IPS-15b (cell line): ENCODE measurements at regions not wholly inside any gene's neighbourhood (a gene's known extent, or its start where the extent isn't known, plus 50 kb on each side); places are given as distances from the start of the nearest gene placed in this dataset.

Experiments used
- H3K27me3 ChIP-seq: one replicate; pipeline ENCODE4 v1.6.1; 2013; ENCODE audit warnings: low read length; ENCODE audit not compliant: control insufficient read depth, insufficient read depth
- H3K36me3 ChIP-seq: one replicate; pipeline ENCODE4 v1.6.1; 2013; ENCODE audit warnings: low read length; ENCODE audit not compliant: control insufficient read depth, insufficient read depth
- H3K4me1 ChIP-seq: one replicate; pipeline ENCODE4 v1.6.1; 2013; ENCODE audit warnings: mild to moderate bottlenecking, low read length; ENCODE audit not compliant: control insufficient read depth, insufficient read depth
- H3K4me3 ChIP-seq: one replicate; pipeline ENCODE4 v1.5.1; 2013; ENCODE audit warnings: low read depth, low read length
- H3K9ac ChIP-seq: one replicate; pipeline ENCODE4 v1.6.1; 2013; ENCODE audit warnings: low read depth, mild to moderate bottlenecking, low read length
- H3K9me3 ChIP-seq: one replicate; pipeline ENCODE4 v1.6.1; 2013; ENCODE audit warnings: mild to moderate bottlenecking, low read length; ENCODE audit not compliant: control insufficient read depth, insufficient read depth

DNA sequence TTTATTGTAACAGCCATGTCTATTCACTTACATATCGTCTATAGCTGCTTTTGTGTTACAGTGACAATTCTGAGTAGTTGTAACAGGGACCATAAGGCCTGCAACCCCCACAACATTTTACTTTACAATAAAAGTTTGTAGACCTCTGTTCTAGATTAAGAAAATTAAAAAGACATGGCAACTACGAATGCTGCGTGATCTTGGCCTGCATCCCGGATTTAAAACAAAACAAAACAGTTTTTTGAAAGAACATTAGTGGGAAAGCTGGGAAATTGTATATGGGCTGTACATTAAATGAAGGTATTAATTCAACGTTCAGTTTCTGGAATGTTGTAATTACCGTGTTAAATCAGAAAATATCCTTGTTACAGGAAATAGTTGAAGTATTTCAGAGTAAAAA is 64.1 kb downstream of the RMI2 start:
- H3K36me3 ChIP-seq = no peaks in the 10 kb centered on the region
- H3K4me1 ChIP-seq = no peaks in the 10 kb centered on the region
- no peak overlapping the region for H3K9ac ChIP-seq
- no peaks in the 10 kb centered on the region for H3K27me3 ChIP-seq
- H3K4me3 ChIP-seq = no peak overlapping the region
- H3K9me3 ChIP-seq = no peaks in the 10 kb centered on the region

DNA sequence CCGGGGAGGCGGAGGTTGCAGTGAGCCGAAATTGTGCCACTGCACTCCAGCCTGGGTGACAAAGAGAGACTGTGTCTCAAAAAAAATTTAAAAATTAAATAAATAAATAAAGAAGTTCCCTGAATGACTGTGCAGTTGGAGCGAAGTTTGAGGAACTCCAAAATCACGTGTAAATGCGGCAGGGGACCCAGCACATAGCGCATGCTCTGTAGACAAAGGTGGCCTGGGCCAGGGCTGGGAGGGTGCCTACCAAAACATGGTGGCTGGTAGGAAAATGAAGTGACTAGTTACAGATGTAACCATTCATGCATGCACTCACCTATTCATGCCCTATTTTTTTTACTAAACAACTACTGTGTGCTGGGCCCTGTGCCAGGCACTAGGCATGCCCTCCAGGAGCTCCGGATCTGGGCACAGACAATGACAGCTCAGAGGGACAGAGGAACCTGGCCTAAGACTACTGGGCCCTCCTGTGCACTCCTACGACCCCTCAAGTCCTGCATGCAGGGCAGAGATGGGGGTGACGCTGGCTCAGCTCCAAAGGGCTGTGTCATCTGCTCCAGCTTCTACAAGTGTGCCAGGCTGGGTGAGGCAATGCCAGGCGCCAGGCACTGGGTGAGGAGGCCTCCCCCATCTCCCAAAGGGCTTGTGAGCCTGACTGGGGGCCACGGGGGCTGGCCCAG is 65.3 kb downstream of the RMI2 start:
- no peaks in the 10 kb centered on the region for H3K9me3 ChIP-seq
- H3K4me1 ChIP-seq = no peaks in the 10 kb centered on the region
- H3K27me3 ChIP-seq = no peaks in the 10 kb centered on the region
- no peak overlapping the region for H3K9ac ChIP-seq
- no peak overlapping the region for H3K4me3 ChIP-seq
- H3K36me3 ChIP-seq = no peaks in the 10 kb centered on the region

DNA sequence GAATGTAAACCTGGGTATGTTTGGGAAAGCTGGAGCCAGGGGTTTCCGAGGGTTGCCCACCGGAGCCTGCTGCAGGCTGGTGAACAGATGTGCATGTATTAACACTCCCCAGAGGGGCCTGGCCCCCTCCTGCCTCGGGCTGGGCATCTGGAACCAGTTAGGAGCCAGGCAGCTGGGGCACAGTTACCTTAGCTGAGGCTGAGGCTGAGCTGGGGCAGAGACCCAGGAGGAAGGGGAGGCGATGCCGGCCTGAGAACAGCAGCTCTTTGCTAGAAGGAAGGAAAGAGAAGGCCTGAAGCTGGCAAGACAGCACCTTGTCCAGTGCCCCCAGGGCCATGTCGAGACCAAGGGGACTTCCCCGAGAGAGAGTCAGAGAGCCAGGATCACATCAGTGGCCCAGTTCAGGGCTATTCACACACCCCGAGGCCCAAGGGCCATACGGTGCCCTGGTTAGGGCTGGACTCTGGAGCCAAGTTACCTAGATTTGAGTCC is 65.8 kb downstream of the RMI2 start:
- no peaks in the 10 kb centered on the region for H3K9me3 ChIP-seq
- no peaks in the 10 kb centered on the region for H3K4me1 ChIP-seq
- no peaks in the 10 kb centered on the region for H3K27me3 ChIP-seq
- H3K36me3 ChIP-seq = no peaks in the 10 kb centered on the region
- H3K4me3 ChIP-seq = no peak overlapping the region
- no peak overlapping the region for H3K9ac ChIP-seq

DNA sequence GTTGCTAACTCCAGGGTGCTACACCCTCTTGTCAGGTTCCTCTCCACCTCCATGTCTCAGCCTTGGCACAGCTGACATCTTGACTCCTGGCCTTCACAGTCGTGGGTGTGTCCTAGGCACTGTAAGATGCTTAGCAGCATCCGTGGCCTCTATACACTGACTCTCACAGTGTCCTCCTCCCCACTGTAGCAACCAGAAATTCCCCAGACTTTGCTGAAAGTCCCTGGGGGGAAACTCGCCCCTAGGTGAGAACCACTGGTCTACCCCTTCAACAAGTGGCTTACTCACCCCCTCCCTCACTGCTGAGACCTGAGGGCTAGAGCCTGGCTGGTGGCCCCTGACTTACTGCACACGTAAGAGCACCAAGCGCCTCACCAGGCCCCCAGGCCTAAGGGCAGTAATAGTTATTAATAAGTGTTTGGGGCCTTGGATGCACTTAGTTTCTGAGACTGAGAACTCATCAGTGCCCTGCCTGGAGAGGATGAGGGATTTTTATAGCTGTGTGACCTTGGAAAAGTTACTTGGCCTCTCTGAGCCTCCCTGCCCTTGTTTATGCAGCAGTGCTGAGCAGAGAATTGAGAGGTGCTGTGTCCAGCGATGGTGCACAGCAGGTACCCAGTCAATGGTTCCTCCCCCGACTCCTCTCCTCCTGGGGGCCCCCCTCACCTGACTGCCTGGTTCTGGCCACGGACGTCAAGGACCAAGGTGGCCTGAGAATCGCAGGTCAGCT is 67.1 kb downstream of the RMI2 start:
- no peaks in the 10 kb centered on the region for H3K4me1 ChIP-seq
- no peak overlapping the region for H3K9ac ChIP-seq
- H3K4me3 ChIP-seq = no peak overlapping the region
- H3K36me3 ChIP-seq = no peaks in the 10 kb centered on the region
- no peaks in the 10 kb centered on the region for H3K27me3 ChIP-seq
- no peaks in the 10 kb centered on the region for H3K9me3 ChIP-seq

DNA sequence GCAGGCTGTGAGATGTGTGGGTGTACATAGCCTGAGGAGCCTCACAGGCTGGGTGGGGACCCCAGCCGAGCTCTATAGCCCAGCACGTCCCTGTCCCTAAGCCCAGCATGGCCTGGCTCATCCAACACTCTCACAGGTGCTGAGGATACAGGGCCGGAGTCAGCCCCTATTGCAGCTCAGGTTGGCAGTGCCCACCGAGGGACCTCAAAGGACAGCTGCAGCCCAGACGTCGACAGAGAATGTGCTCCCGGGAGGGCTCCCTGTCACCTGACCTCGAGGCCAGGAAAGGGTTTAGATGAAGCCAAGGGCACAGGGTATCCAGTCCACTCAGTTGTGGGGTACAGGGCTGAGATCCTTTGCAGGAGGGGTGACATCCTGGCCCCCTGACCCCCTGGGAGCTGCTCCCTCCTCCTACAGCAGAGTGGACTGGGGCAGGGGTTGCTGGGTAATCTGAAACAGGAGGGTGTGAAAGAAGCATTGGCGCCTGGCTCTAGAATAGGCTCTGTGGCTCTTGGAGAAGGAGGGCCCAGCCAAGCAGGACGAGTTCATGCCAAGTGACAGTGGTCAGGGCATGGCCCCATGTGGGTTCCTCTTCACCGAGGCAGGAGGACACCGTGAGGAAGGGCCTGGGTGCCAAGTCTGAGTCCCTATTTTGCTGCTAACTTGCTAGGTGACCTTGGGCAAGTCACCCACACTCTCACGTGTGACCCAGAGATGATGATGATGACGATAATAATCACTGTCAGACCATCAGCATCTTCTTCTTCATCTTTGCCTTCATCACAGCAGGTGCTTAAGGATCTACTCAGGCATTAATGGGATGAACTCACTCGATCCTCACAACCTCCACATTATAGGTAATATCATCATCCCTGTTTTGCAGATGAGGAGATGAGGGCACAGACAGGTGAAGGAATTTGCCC is 68.0 kb downstream of the RMI2 start:
- no peaks in the 10 kb centered on the region for H3K36me3 ChIP-seq
- no peaks in the 10 kb centered on the region for H3K27me3 ChIP-seq
- no peaks in the 10 kb centered on the region for H3K4me1 ChIP-seq
- no peak overlapping the region for H3K9ac ChIP-seq
- no peak overlapping the region for H3K4me3 ChIP-seq
- H3K9me3 ChIP-seq = no peaks in the 10 kb centered on the region

DNA sequence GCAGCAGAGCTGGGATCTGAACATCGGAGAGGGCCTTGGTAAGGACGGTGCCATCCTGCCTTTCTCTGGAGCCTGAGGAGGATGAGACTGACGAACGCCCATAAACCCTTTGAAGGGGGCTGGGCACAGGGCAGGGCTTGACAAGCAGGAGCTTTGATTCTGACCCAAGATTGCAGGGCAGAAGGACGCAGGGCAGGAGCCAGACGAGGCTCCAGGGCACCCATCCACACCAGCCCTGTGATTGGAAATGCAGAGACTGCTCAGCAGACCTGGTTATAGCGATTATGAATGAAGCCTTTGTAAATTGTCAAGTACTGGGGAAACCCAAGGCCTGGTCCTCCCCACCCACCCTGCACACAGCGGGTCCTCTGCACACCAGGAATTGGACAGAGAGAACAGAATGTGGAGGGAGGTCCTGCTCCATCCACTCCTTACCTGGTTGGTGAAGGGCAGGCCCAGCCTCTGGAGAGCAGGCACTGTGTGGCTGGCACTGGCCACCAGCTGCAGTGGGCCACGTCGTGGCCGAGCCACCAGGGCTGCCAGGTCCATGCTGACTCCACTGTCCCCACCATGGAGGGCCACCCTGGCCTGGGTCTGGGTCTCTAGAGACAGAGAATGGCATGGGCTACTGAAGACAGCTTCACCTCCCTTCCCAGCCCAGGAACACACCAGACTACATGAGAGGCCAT is 68.8 kb downstream of the RMI2 start:
- Histone ChIP-seq H3K9ac (no peak overlapping the region), H3K36me3 (no peaks in the 10 kb centered on the region), H3K27me3 (no peaks in the 10 kb centered on the region), H3K9me3 (no peaks in the 10 kb centered on the region), H3K4me1 (no peaks in the 10 kb centered on the region), H3K4me3 (no peak overlapping the region)

DNA sequence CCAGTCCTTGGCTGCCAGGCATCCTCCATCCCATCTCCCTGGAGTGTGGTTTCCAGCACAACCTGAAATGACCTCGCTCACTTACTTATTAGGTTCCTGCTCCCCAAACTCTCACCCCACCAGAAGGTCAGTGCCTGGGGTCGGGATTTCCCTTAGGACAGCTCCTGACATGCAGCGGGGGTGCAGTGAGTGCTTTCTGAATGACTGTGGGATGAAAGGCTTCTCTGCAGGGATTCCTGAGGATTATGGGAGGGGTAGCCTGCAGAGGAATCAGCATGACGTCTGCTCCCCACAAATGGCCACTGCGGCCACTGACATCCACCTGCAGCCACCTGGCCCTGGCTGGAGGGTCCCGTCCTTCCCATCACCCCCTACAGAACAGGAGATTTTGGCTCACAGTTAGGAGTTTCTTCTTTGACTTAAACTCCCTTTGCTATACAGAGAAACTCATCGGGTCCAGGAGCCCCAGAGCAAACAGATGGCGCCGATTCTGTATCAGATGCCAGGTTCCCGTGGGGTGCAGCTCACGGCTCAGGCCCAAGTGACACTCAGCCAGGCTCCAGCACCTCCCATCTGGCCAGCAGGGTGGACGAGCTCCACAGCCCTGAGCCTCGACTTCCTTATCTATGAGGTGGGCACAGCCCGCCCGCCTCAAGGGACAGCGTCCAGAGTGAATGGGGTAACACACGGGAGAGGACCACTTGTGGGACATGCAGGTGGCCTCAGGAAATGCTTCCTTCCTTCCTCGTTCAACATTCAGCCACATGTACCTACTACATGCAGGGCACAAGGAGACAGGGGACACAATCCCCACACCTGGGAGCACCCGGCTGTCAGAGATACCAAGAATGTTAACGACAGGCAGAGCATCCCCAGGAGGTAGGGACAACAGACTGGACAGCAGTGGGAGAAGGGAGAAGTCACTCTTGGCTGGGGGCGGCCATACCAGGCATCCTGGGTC is 69.8 kb downstream of the RMI2 start:
- Histone ChIP-seq H3K9me3 (no peaks in the 10 kb centered on the region), H3K4me1 (no peaks in the 10 kb centered on the region), H3K4me3 (no peak overlapping the region), H3K27me3 (no peaks in the 10 kb centered on the region), H3K9ac (no peak overlapping the region), H3K36me3 (no peaks in the 10 kb centered on the region)

DNA sequence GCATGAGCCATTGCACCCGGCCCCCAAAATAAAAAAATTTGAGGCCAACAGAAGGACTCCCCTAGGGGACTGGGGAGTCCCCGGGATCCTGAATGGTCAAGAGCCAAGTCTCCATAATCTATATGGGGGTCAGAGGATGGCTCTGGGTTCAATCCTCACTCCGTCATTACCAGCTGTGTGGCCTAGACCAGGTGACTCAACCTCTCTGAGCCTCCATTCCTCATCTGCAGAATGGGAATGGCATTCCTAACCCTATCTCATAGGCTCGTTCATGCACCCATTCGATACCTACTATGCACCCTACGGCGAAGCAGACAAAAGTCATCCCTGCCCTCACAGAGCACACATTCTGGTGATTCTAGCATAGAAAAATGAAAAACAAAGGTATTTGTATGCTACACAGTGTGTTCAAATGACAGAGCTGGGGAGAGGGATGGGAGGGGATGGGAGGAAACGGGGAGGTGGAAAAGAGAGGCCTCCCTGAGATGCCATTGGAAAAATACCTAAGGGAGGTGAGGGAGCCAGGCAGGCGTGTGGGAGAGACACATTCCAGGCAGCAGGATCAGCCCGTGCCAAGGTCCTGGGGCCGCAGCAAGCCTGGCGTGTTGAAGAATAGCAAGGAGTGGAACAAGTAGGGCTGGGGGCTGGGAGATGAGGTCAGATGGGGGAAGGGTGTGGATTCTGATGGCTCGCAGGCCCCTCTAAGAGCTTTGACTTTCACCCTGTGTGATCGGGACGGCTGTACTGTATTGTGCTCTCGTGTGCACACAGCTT is 71.2 kb downstream of the RMI2 start:
- H3K36me3 ChIP-seq = no peaks in the 10 kb centered on the region
- H3K27me3 ChIP-seq = no peaks in the 10 kb centered on the region
- no peak overlapping the region for H3K4me3 ChIP-seq
- H3K9ac ChIP-seq = no peak overlapping the region
- H3K9me3 ChIP-seq = no peaks in the 10 kb centered on the region
- H3K4me1 ChIP-seq = no peaks in the 10 kb centered on the region

DNA sequence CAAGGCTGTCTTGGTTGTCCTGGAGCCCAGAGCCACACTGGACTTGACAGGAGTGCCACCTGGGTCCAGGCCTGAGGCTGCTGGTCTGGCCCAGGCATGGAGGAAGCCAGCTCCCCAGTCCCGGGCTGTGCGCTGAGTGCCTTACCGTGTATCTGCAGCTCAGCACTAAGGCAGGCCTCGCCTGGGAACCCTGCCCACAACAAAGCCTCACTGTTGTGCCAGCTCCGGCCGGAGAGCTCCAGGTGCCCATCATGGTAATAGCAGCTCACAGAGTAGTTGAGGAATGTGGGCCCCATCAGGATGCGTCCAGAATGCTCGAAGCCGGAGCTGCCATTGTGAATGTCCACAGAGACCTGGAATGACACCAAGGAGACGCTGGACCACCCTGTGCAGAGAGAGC is 72.2 kb downstream of the RMI2 start:
- no peaks in the 10 kb centered on the region for H3K4me1 ChIP-seq
- no peaks in the 10 kb centered on the region for H3K27me3 ChIP-seq
- H3K36me3 ChIP-seq = no peaks in the 10 kb centered on the region
- no peak overlapping the region for H3K4me3 ChIP-seq
- H3K9me3 ChIP-seq = no peaks in the 10 kb centered on the region
- no peak overlapping the region for H3K9ac ChIP-seq

DNA sequence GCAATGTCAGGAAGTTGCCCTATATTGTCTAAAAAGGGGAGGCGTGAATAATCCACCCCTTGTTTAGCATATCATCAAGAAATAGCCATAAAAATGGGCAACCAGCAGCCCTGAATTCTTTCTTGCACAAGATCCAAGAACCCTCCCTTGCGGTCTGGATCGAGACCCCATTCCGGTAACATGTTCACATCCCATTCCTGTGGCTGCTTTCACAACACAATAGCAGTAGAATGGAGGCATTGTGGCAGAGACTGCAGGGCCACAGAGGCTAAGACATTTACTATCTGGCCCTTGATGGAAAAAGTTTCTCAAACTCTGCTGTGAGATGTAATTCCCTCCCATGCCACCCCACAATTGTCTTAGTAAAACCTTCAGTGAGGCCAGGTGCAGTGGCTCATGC is 73.2 kb downstream of the RMI2 start:
- no peaks in the 10 kb centered on the region for H3K27me3 ChIP-seq
- no peak overlapping the region for H3K4me3 ChIP-seq
- H3K9ac ChIP-seq = no peak overlapping the region
- H3K36me3 ChIP-seq = no peaks in the 10 kb centered on the region
- H3K4me1 ChIP-seq = no peaks in the 10 kb centered on the region
- H3K9me3 ChIP-seq = no peaks in the 10 kb centered on the region
